T-helper 17 cell (primary cell): ENCODE measurements at regions not wholly inside any gene's neighbourhood (a gene's known extent, or its start where the extent isn't known, plus 50 kb on each side); places are given as distances from the start of the nearest gene placed in this dataset.

Experiments used
- ATAC-seq: fragments of 150-1000 bp; cut with Tn5 transposase; 2 replicates; pipeline ENCODE4 v1.10.0; 2021; ENCODE audit warnings: mild to moderate bottlenecking, moderate library complexity
- DNase-seq, 3 donors: peaks; one replicate each; pipeline versions ENCODE4 v3.0.0 to v3.0.0-alpha.2; 2020 to 2021
- H3K9me3 ChIP-seq: one replicate; pipeline ENCODE4 v1.7.0; 2013; ENCODE audit warnings: low read length, mild to moderate bottlenecking; ENCODE audit not compliant: control insufficient read depth, poor library complexity, severe bottlenecking
- H3K27ac Mint-ChIP-seq: one replicate; pipeline ENCODE4 v1.8.0; 2022; ENCODE audit warnings: mild to moderate bottlenecking, moderate library complexity, mixed read lengths
- H3K27me3 Mint-ChIP-seq: one replicate; pipeline ENCODE4 v1.8.0; 2022; ENCODE audit warnings: mixed read lengths
- H3K36me3 Mint-ChIP-seq: one replicate; pipeline ENCODE4 v1.8.0; 2022; ENCODE audit warnings: low read depth, mixed read lengths
- H3K4me1 Mint-ChIP-seq: one replicate; pipeline ENCODE4 v1.8.0; 2022; ENCODE audit warnings: mild to moderate bottlenecking, mixed read lengths
- H3K4me3 Mint-ChIP-seq: one replicate; pipeline ENCODE4 v1.8.0; 2022; ENCODE audit warnings: mild to moderate bottlenecking, moderate library complexity, mixed read lengths

DNA sequence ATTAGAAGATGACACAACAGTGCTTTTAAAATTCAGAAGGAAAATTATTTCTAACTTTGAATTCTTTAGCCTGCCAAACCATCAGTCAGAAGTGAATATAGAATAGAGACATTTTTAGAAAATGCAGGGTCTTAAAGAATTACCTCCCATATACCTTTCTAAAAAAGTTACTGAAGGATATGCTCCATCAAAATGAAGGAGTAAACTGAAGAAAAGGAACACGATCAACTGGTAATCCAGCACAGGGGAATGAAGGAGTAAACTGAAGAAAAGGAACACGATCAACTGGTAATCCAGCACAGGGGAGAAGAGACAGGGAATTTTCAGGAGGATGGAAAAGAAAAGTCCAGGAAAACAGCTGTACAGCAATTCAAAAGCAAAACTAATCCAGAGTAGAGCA is 75.4 kb upstream of the LDLRAD3 start:
- H3K4me1 Mint-ChIP-seq, result no peaks in the 10 kb centered on the region
- H3K27me3 Mint-ChIP-seq, result no peaks in the 10 kb centered on the region
- H3K4me3 Mint-ChIP-seq, result no peak overlapping the region
- no peaks in the 10 kb centered on the region for H3K36me3 Mint-ChIP-seq
- no peak overlapping the region for H3K27ac Mint-ChIP-seq
- ATAC-seq, result no peak
- DNase-seq, result no peak
- no peaks in the 10 kb centered on the region for H3K9me3 ChIP-seq

DNA sequence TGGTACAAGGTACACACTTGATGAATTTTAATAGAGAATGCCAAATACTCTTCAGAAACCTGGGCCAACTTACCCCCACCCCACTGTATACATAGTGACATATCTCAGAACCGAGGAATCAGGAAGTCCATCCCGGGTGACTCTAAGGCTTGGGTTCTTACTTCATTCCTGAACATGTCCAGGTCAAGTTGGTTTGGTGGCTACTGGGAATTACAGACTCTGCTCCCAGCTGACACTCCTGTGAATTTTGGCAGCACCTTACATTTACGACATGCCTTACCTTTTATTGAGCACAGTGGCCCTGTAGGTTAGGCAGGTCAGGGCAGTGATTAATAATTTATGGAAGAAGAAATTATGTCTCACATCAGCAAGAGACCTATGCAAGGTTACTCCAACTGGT is 70.1 kb upstream of the LDLRAD3 start:
- ATAC-seq, result no peak

DNA sequence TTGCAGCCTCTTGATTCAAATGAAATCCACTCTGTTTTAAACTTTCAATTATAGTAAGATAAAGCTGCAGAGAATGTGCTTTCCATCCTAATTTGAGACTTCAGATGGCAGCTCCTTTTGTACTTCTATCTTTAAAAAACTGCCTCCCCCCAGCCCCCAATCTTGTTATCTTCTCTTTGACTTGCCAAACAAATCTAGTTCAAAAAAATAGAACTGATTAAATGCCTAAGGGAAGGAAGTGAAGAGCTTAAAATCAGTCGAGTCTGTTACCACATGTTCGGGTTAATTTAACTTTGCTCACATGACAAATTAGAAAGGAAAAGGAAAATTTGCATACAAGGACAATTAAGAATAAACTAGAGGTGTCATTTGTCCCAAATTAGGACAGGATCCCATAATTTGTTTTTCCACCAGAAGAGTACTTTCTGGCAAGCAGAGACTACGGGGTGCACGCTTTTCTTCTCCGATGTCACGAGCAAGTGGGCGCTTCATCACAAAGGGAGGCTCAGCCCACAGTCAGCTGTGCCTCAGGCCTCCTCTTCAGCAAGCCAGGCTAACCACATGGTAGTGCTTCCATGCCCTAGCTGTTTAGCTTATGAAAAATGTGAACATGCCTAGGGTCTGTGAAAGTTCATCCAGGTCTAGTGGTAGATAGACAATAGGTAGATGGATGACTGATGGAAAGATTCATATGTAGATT is 69.0 kb upstream of the LDLRAD3 start:
- peaks cover 16% of the 10 kb centered on the region for H3K27me3 Mint-ChIP-seq
- no peak for ATAC-seq
- no peak overlapping the region for H3K4me3 Mint-ChIP-seq
- no peaks in the 10 kb centered on the region for H3K9me3 ChIP-seq
- H3K36me3 Mint-ChIP-seq, result no peaks in the 10 kb centered on the region
- no peak for DNase-seq
- no peak overlapping the region for H3K27ac Mint-ChIP-seq
- H3K4me1 Mint-ChIP-seq, result no peaks in the 10 kb centered on the region

More for the DNA sequence above, 70.1 kb upstream of the LDLRAD3 start:
- peak overlapping the region; percentile 39 for H3K27ac Mint-ChIP-seq
- no peaks in the 10 kb centered on the region for H3K4me1 Mint-ChIP-seq
- no peak overlapping the region for H3K4me3 Mint-ChIP-seq
- H3K9me3 ChIP-seq, result no peaks in the 10 kb centered on the region
- DNase-seq, result no peak
- H3K36me3 Mint-ChIP-seq, result no peaks in the 10 kb centered on the region
- H3K27me3 Mint-ChIP-seq, result peaks cover 12% of the 10 kb centered on the region

DNA sequence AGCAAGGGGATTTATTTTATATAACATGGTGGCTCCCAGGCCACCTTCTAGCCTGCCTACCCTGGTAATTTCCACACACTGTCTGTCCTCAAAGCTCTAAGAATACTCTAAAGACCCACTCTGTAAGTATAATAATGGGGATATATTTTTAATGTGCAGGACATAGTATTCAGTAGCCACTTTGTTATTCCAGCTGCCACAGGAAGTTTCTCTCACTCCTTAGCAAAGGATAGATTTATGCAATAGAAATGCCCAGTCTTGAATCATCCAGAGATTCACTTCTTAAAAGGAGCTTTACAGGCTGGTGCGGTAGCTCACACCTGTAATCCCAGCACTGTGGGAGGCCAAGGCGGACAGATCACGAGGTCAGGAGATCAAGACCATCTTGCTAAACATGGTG is 68.4 kb upstream of the LDLRAD3 start:
- no peaks in the 10 kb centered on the region for H3K9me3 ChIP-seq
- no peak for DNase-seq
- no peak overlapping the region for H3K27ac Mint-ChIP-seq
- H3K4me1 Mint-ChIP-seq, result no peaks in the 10 kb centered on the region
- H3K36me3 Mint-ChIP-seq, result no peaks in the 10 kb centered on the region
- H3K4me3 Mint-ChIP-seq, result no peak overlapping the region
- peaks cover 17% of the 10 kb centered on the region for H3K27me3 Mint-ChIP-seq
- no peak for ATAC-seq

DNA sequence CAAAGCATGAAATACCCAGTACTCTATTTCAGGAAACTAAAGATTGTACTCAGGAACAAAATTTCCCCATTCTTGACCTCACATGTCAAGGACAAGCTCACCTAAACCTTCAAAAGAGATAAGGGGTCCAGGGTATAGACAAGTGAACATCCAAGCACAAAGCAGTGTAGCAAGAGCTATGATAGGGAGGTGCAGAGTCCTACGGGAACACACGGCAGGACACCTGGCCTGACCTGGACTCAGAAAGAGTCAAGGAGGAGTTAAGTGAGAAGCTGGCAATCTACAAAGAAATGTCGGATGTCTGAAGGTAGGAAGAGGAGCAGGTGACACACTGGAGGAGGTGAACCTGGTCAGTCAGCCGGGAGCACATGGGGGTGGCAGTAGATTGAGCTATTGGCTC is 67.1 kb upstream of the LDLRAD3 start:
- no peak for ATAC-seq

DNA sequence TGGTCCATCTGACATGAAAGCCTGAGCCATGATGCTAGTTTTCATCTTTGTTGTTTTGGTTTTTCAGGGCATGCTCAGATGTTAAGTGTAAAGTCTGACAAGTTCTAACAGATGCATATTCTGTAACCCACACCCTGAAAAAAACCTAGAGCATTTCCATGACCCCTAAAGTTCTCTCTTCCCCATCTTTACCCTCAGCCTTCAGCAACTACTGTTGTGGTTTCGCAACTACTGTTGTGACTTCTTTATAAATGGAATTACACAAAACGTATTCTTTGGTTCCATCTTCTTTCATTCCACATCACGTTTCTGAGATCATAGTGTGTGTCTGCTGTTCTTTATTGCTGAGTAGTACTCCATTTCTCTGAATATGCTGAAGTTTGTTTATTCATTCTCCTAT is 65.1 kb upstream of the LDLRAD3 start:
- ATAC-seq (no peak), DNase-seq (no peak)
- H3K4me1 Mint-ChIP-seq, result no peaks in the 10 kb centered on the region
- H3K36me3 Mint-ChIP-seq, result no peaks in the 10 kb centered on the region
- H3K9me3 ChIP-seq, result no peaks in the 10 kb centered on the region
- H3K4me3 Mint-ChIP-seq, result no peak overlapping the region
- H3K27me3 Mint-ChIP-seq, result peaks cover 24% of the 10 kb centered on the region
- no peak overlapping the region for H3K27ac Mint-ChIP-seq

More for the DNA sequence above, 67.1 kb upstream of the LDLRAD3 start:
- Mint-ChIP-seq H3K4me1 (no peaks in the 10 kb centered on the region), H3K4me3 (no peak overlapping the region), H3K27me3 (peaks cover 24% of the 10 kb centered on the region), H3K27ac (no peak overlapping the region), H3K36me3 (no peaks in the 10 kb centered on the region)
- no peaks in the 10 kb centered on the region for H3K9me3 ChIP-seq
- no peak for DNase-seq

DNA sequence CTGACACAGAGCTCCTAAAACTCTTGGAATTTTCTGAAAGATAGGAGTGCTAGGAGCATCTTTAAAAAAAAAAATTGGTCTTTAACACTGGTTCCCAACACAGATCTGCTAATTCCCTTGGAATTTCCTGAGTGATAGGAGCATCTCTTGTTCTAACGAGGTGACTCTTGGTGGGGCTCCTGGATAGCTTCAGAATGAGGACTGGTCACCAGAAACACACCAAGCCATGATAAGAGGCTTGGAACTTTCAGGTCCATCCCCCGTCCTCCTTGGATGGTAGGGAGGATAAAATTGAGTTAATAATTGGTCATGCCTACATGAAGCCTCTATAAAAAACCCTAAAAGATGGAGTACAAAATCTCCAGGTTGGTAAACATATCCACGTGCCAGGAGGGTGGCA is 64.5 kb upstream of the LDLRAD3 start:
- no peak overlapping the region for H3K4me3 Mint-ChIP-seq
- no peak overlapping the region for H3K27ac Mint-ChIP-seq

DNA sequence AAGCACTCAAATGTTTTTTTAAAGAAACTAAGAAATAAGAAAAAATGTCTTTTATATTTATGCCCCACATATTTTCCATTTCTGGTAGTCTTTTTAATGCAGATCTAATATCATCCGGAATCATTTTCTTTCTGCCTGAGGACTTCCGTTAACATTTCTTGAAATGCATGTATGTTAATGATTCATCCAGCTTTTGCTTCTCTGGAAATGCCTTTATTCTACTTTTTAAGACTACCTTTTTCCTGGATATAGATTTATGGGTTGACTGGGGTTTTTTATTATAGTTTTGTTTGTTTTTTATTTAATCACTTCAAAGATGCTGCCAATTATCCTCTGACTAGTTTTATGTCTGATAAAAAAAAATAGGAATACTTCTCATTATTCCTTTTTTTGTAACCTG is 57.1 kb upstream of the LDLRAD3 start:
- Mint-ChIP-seq H3K4me1 (no peaks in the 10 kb centered on the region), H3K36me3 (no peaks in the 10 kb centered on the region), H3K27ac (no peak overlapping the region), H3K27me3 (peaks cover 40% of the 10 kb centered on the region), H3K4me3 (no peak overlapping the region)
- ATAC-seq (no peak), DNase-seq (no peak)
- no peaks in the 10 kb centered on the region for H3K9me3 ChIP-seq

More for the DNA sequence above, 64.5 kb upstream of the LDLRAD3 start:
- H3K9me3 ChIP-seq, result no peaks in the 10 kb centered on the region
- Mint-ChIP-seq H3K27me3 (peaks cover 27% of the 10 kb centered on the region), H3K4me1 (no peaks in the 10 kb centered on the region), H3K36me3 (no peaks in the 10 kb centered on the region)
- ATAC-seq (no peak), DNase-seq (no peak)

DNA sequence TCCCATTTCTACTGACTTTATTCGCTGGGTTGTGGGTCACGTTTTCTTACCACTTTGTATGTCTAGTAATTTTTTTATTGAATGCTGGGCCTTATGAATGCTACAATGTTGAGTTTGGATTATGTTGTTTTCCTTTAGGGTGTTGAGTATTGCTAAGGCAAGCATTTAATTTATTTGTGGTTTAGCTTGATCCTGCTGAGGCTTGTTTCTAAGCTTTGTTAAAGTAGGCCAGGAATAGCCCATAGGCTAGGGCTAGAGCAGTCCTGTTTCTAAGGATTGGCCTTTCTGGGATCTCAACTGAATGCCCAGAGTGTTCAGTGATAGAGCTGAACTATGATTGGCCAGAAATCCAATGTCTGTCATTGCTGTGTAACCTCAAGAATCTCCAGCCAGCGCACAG is 56.1 kb upstream of the LDLRAD3 start:
- no peaks in the 10 kb centered on the region for H3K9me3 ChIP-seq
- H3K4me3 Mint-ChIP-seq, result no peak overlapping the region
- DNase-seq, result no peak
- no peak for ATAC-seq
- H3K4me1 Mint-ChIP-seq, result no peaks in the 10 kb centered on the region
- no peak overlapping the region for H3K27ac Mint-ChIP-seq
- H3K27me3 Mint-ChIP-seq, result peaks cover 44% of the 10 kb centered on the region
- H3K36me3 Mint-ChIP-seq, result no peaks in the 10 kb centered on the region

DNA sequence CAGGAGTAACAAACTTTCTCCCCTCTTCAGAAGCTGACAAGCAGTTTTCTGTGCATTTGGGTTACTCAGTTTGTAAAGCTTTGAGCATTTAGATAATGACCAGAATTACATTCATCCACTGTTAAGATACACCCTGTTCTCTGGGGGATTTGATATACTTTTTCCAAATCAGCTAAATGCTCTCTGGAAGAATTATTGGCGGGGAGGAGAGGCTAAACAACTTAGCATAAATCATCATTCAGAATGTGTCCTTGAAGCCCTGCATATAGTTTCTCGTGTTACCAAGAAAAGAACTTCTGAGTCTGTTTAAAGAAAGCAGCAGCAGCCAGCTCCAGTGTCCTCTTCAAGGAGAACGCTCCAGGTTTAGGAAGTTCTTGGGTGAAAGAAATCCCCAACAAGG is 54.9 kb upstream of the LDLRAD3 start:
- DNase-seq (no peak), ATAC-seq (no peak)
- H3K27me3 Mint-ChIP-seq, result peaks cover 44% of the 10 kb centered on the region
- no peaks in the 10 kb centered on the region for H3K36me3 Mint-ChIP-seq
- H3K4me1 Mint-ChIP-seq, result no peaks in the 10 kb centered on the region
- no peaks in the 10 kb centered on the region for H3K9me3 ChIP-seq
- H3K27ac Mint-ChIP-seq, result no peak overlapping the region
- no peak overlapping the region for H3K4me3 Mint-ChIP-seq

DNA sequence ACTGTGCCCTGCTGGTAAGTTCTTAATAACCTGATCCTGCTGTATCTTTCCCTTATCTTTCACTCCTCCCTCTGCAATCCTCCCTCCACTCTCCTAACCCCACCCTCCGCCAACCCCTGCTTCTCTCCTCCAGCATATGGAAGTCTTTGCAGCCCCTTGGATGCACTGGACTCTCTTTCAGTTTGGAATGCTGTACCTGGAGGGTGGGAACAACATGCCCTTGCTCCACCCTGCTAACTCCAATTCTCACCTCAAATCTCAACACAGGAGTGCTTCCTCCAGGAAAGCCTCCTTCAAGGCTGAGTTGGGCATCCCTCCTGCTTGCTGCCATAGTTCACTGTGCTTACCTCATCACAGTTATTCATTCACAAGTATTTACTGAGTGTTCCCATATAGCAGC is 52.8 kb upstream of the LDLRAD3 start:
- Mint-ChIP-seq H3K36me3 (no peaks in the 10 kb centered on the region), H3K27ac (no peak overlapping the region)

DNA sequence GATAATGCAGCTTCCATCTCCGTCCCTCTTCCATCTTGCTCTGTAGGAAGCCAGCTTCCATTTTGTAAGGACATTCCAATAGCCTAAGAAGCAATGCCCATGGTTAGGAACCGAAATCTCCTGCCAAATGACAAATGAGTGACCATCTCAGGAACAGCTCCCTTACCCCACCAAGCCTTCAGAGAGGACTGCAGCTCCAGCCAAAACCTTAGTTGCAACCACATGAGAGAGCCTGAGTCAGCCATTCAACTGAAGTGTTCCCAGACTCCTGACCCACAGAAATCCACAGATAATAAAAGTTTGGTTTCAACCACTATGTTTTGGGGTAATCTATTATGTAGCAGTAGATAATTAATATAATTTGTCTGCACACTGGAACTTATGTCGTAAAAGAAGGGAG is 51.7 kb upstream of the LDLRAD3 start:
- Mint-ChIP-seq H3K27me3 (peaks cover 33% of the 10 kb centered on the region), H3K4me3 (no peak overlapping the region), H3K36me3 (no peaks in the 10 kb centered on the region), H3K4me1 (no peaks in the 10 kb centered on the region), H3K27ac (no peak overlapping the region)
- H3K9me3 ChIP-seq, result no peaks in the 10 kb centered on the region
- ATAC-seq, result no peak
- no peak for DNase-seq

More for the DNA sequence above, 52.8 kb upstream of the LDLRAD3 start:
- no peak overlapping the region for H3K4me3 Mint-ChIP-seq
- DNase-seq (no peak), ATAC-seq (no peak)
- peaks cover 37% of the 10 kb centered on the region for H3K27me3 Mint-ChIP-seq
- H3K4me1 Mint-ChIP-seq, result no peaks in the 10 kb centered on the region
- H3K9me3 ChIP-seq, result no peaks in the 10 kb centered on the region

DNA sequence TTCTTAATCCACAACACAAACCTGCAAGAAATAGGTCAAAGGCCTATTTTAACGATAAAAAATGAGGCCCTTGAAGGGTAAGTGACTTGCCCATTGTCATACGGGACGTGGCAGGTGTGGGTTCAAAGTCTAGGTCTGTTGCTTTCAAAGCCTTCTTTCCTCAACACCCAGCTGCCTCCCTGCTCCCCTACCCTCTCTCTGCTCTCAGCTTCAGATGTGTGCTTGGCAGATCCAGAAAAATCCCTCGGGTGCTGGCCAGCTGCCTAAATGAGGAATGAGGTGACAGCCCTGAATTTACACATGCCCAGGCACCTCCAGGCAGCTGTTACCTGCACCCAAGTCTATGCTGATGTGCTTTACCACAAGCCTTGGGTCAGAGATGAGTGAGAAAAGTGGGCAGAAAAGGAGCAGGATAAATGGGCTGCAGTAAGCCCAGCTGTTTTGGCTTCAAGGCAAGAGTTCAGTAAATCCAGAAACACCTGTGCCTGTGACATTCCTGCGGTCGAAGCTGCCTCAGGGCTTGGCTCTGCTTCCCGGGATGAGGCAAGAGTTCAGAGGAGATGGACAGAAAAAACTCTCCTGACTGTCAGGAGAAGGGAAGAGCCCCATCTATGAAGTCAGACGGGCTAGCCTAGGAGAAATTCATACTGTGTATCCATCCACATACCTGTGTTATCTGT is 49.9 kb upstream of the LDLRAD3 start:
- H3K36me3 Mint-ChIP-seq, result no peaks in the 10 kb centered on the region

More for the DNA sequence above, 49.9 kb upstream of the LDLRAD3 start:
- DNase-seq (no peak), ATAC-seq (no peak)
- H3K4me1 Mint-ChIP-seq, result no peaks in the 10 kb centered on the region
- peaks cover 20% of the 10 kb centered on the region for H3K27me3 Mint-ChIP-seq
- H3K27ac Mint-ChIP-seq, result no peak overlapping the region
- H3K9me3 ChIP-seq, result no peaks in the 10 kb centered on the region
- no peak overlapping the region for H3K4me3 Mint-ChIP-seq
